GM19193 (cell line): ENCODE measurements at regions not wholly inside any gene's neighbourhood (a gene's known extent, or its start where the extent isn't known, plus 50 kb on each side); places are given as distances from the start of the nearest gene placed in this dataset.

Experiments used
- POLR2A ChIP-seq: IDR thresholded peaks from 4 replicates; pipeline ENCODE4 v1.6.1; 2011; ENCODE audit not compliant: insufficient read depth, insufficient read length; ENCODE audit errors: extremely low read depth

DNA sequence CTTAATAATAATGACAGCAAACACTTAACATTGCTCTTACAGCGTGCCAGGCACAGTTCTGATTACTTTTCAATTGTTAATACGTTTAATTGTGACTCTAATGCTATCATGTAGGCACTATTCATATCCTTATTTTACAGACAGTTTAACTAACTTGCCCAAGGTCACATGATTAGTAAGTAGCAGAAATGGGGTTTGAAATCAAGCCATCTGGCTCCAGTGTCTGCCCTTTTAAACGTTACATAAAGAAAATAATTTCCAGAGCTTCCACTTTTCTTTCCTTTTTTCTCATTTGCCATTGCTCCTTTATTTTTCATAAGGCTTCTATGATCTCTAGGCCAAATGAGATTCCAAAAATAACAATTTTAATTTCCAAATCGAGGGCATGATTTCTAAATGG, 50.6 kb upstream of the IKZF2 start:
- TF ChIP-seq POLR2A = no peak

DNA sequence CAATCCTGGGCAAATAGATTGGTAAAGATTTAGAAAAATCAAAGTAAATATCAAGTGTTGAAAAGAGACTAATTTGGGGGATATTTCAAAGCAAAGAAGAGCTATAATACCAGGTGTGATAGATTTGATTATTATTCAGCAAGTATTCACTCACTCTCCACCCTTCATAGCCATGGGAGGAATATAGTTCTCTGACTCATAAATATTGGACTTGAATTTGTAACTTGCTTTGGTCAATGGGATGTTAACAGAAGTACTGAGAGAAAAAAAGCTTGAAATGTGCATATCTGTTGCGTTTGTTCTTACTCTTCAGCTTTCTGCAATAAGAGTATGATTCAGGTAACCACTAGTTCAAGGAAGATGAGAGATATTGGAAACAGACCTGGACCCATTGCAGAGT, 54.5 kb upstream of the IKZF2 start:
- TF ChIP-seq POLR2A = no peak

DNA sequence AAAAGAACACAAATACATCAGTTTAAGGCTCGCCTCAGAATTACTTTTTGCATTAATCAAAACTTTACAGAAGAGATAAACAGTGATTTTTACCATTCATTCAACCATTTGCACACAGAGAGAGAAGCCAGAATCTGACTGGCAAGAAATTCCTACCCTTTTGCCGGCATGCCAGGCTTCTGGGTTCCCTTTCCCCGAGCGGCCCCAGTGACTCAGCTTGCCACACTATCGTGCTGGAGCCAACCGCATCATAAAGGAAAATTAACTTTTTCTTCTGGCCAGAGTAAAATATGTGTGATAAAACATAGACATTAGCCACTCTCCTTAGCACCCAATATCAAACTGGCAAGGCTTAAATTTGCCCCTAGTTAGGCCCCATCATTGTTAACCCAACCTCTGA, 61.8 kb upstream of the IKZF2 start:
- TF ChIP-seq POLR2A = no peak

GRCh38 chr2:213214209-213214608, 62.8 kb upstream of the IKZF2 start:
- no peak for TF ChIP-seq POLR2A

GRCh38 chr2:213216461-213216860, 65.0 kb upstream of the IKZF2 start:
- TF ChIP-seq POLR2A = no peak

DNA sequence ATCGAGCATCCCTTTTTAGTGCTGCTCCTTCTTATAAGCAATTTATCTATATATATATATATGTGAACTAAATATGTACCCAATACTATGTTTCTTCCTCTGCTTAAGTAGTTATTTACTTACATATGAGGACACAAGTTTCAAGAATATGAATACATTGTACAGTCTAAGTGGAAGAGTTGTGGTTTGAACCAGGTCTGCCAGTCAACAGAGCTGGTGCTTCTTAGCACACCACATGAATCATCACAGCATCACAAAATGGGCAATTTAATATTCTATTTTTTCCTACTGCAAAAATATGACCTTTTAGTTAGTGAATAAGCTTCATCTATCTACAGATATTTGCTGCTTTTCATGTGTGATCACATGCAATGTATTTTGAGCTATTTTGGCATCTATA, 64.4 kb upstream of the SPAG16 start:
- TF ChIP-seq POLR2A = no peak

DNA sequence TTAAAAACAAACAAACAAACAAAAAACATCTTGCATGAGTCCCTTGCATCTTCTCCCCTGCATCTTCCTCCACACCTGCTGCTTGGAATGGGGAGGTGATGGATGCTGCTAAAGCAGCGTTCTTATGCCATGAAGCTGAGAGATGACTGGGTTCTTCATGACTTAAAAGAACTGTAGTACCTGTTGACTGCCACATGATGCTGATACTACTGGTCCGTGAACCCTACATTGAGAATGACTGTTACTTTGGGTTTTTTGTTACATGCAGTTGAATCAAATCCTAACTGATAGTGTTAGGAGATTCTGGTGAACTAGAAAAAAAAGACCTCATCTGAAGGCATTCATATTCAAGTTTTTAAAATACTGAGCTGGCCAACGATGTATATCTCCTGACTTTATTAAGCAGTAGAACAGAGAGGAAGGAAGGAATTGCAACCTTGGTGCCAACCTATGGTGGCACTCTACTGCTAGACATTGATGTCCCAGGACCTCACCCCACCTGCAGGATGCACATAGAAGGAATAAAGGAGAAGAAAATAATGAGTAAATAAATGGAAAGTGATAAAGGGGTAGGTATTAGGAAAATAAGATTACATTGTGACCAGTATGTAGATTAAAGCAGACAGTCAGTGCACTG, 63.2 kb upstream of the SPAG16 start:
- TF ChIP-seq POLR2A = no peak

- no peak for TF ChIP-seq POLR2A
These were observed 62.3 kb upstream of the SPAG16 start for GRCh38 chr2:213221957-213222356.

GRCh38 chr2:213224366-213224765, 59.9 kb upstream of the SPAG16 start:
- no peak for TF ChIP-seq POLR2A

DNA sequence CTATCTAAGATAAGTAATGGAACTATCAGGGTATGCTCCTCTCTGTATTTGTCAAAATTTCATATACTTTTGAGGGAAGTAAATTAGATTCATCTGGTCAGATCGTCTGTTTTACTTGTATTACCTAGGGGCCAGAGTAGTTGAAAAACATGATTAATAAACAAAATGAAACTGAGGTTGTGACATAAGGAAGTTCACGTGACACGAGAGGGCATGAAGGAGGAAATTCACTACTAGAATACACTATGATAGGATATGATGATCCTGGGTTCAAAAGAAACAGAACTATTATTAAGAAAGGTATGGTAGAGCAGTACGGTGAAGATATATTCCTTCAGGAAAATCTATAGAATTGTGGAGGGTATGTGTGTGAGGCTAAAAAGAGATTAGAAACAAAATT, 58.4 kb upstream of the SPAG16 start:
- no peak for TF ChIP-seq POLR2A

GRCh38 chr2:213227458-213227857, 56.8 kb upstream of the SPAG16 start:
- no peak for TF ChIP-seq POLR2A

- TF ChIP-seq POLR2A = no peak
These were observed 55.6 kb upstream of the SPAG16 start for GRCh38 chr2:213228638-213229037.

DNA sequence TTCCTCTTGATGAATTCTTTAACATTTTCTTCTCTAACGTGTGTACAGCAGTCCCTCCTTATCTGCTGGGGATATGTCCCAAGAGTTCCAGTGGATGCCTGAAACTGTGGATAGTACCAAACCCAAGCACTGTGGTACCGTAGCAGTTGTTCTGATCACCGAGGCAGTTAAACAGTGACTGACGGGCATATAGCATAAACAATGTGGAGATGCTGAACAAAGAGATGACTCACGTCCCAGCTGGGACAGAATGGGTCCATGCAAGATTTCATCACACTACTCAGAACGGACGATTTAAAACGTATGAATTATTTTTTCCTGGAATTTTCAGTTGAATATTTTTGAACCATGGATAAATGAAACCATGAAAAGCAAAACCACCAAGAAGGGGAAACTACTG, 54.5 kb upstream of the SPAG16 start:
- peak; percentile 36 for TF ChIP-seq POLR2A

DNA sequence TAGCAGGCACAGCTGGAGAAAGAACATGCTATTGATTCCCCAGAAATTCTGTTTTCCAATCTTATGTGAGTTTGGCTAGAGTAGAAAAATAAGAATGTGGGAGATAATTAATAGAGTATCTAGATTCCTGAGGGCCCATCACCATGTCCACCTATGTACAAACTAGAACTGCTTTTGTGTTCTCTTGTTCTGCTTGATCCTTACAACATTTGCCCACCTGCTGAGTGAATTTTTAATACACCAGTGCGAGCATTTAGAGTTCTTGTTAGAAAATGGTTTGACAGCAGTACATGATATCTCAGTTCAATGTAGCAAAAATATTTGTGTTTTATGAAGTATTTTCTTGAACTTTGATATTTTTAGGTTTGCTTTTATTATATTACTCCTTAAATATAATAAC, 52.3 kb upstream of the SPAG16 start:
- no peak for TF ChIP-seq POLR2A

DNA sequence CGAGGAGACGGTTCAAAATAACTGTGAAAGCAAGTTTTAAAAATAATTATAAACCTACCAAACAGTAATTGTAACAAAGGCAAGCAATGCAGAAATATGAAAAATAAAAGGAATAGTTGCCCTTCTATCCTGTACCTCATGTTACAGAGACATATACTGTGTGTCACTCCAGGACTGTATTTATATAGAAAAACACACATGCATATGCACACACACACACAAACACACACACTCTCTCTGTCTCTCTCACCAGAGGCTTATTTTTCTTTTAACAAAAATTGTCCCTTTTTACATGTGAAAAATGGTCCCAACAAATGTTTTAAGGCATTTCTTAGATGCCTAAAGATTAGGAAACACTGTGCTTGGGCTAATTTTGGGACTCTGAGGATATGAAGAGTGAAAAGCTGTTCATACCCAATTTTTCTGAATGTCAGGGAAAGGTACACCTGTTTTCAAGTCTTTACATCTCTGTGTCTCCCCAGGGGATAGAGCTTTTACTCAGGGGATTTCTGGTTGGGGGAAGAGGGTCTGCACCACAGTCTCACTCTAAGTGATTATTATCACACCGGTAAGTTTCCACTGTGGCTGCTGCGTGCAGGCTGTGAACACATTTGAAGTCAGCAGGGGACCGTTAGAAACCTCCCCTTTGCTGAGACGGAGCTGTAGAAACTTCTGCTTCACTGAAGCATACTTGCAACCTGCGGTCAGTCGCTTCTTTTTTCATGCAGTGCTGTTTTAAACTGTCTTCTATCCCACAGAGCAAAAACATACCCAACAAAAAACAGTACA, 51.4 kb upstream of the SPAG16 start:
- no peak for TF ChIP-seq POLR2A

DNA sequence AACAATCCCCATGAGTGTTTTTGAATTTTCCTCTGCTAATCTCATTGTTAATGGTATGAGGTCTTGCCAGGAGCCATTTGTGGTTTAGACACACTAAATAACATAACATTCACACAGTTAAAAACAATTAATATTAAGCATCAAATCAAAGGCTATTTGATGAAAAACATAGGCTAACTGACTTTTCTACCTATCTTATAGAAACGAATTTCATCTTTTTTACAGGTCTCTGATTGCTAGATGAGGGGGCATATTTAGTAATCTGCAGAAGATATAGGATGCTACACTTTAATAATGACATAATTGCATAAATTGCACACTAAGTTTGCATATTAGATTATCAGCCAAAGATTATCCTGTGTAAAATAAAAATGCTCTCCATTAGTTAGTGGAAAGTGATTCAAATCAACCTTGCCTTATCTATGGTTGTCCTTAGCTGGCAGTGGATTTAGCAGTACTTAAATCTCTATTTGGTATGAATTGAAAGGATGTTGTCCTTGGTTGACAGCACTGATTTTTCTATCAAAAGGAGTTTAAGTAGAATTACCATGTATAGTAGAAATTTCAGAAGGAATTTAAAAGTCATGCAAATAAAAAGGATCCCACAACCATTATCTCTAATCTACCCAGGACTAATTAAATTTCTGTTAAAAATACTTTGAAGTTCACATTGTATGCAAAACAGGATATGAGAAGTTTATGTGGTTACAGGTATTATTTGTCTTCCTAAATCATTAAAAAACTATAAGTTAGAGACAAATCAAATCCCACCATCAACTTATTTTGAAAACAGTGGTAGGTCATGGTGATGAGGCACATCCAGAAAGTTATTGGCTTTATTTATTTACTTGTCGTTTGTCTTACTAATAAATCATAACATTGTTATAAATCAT, 50.6 kb upstream of the SPAG16 start:
- TF ChIP-seq POLR2A = no peak
